ENCODE measurements at regions not wholly inside any gene's neighbourhood (a gene's known extent, or its start where the extent isn't known, plus 50 kb on each side); places are given as distances from the start of the nearest gene placed in this dataset.

- no peak for DNase-seq
- TF ChIP-seq EP300 (IDR thresholded peaks at IDR 0.05) (no peak), CTCF (IDR thresholded peaks at IDR 0.05) (no peak), POLR2A (IDR thresholded peaks at IDR 0.05) (no peak), POLR2AphosphoS5 (IDR thresholded peaks at IDR 0.05) (no peak)
- Histone ChIP-seq H3K9me3 (peaks cover 0 to 3% (median 0%) of the 10 kb centered on the region in 4 donors), H3K27ac (no peak overlapping the region), H3K27me3 (no peaks in the 10 kb centered on the region), H3K4me3 (no peak overlapping the region), H3K4me1 (no peaks in the 10 kb centered on the region), H3K36me3 (no peaks in the 10 kb centered on the region)
- ATAC-seq (ENCODE audit: low FRiP score in 2 of 2): no peak
- WGBS, 2 donors: 65 to 70% methylated on average over 4 of the region's 4 CpGs
These were observed 237.9 kb downstream of the TAF11L14 start for GRCh38 chr5:17872204-17872603.

GRCh38 chr5:17878541-17878940 lies 244.3 kb downstream of the TAF11L14 start:
- Histone ChIP-seq H3K4me3 (no peak overlapping the region), H3K4me1 (no peaks in the 10 kb centered on the region), H3K9me3 (no peaks in the 10 kb centered on the region), H3K36me3 (no peaks in the 10 kb centered on the region), H3K27me3 (no peaks in the 10 kb centered on the region), H3K27ac (no peak overlapping the region)
- WGBS, 2 donors: 93% methylated on average over 2 of the region's 2 CpGs
- DNase-seq (no peak), ATAC-seq (ENCODE audit: low FRiP score in 2 of 2) (no peak)
- TF ChIP-seq POLR2A (IDR thresholded peaks at IDR 0.05): no peak
- TF ChIP-seq EP300 (IDR thresholded peaks at IDR 0.05): no peak
- TF ChIP-seq CTCF (IDR thresholded peaks at IDR 0.05): no peak
- no peak for TF ChIP-seq POLR2AphosphoS5 (IDR thresholded peaks at IDR 0.05)

- Histone ChIP-seq H3K4me3 (no peak overlapping the region), H3K9me3 (no peaks in the 10 kb centered on the region), H3K36me3 (no peaks in the 10 kb centered on the region), H3K27ac (no peak overlapping the region), H3K27me3 (no peaks in the 10 kb centered on the region), H3K4me1 (no peaks in the 10 kb centered on the region)
- 66 to 90% methylated on average over 2 of the region's 2 CpGs for WGBS, 2 donors
- DNase-seq (no peak), ATAC-seq (ENCODE audit: low FRiP score in 2 of 2) (no peak)
- TF ChIP-seq CTCF (IDR thresholded peaks at IDR 0.05) (no peak), POLR2AphosphoS5 (IDR thresholded peaks at IDR 0.05) (no peak), EP300 (IDR thresholded peaks at IDR 0.05) (no peak), POLR2A (IDR thresholded peaks at IDR 0.05) (no peak)
These were observed 245.0 kb downstream of the TAF11L14 start for GRCh38 chr5:17879276-17879675.

GRCh38 chr5:17880869-17881268 lies 246.6 kb downstream of the TAF11L14 start:
- H3K27me3 ChIP-seq: no peaks in the 10 kb centered on the region
- DNase-seq (no peak), ATAC-seq (ENCODE audit: low FRiP score in 2 of 2) (no peak)
- H3K27ac ChIP-seq: no peak overlapping the region
- H3K4me3 ChIP-seq: no peak overlapping the region
- no peaks in the 10 kb centered on the region for H3K36me3 ChIP-seq
- WGBS, 2 donors: 83 to 86% methylated on average over 4 of the region's 4 CpGs
- no peak for TF ChIP-seq POLR2A (IDR thresholded peaks at IDR 0.05)
- no peak for TF ChIP-seq CTCF (IDR thresholded peaks at IDR 0.05)
- no peak for TF ChIP-seq POLR2AphosphoS5 (IDR thresholded peaks at IDR 0.05)
- TF ChIP-seq EP300 (IDR thresholded peaks at IDR 0.05): no peak
- no peaks in the 10 kb centered on the region for H3K4me1 ChIP-seq
- no peaks in the 10 kb centered on the region for H3K9me3 ChIP-seq

- no peaks in the 10 kb centered on the region for H3K9me3 ChIP-seq
- H3K27ac ChIP-seq: no peak overlapping the region
- no peak overlapping the region for H3K4me3 ChIP-seq
- WGBS, 2 donors: 68 to 79% methylated on average over 5 to 6 of the region's 6 CpGs
- no peaks in the 10 kb centered on the region for H3K27me3 ChIP-seq
- no peaks in the 10 kb centered on the region for H3K36me3 ChIP-seq
- TF ChIP-seq POLR2AphosphoS5 (IDR thresholded peaks at IDR 0.05) (no peak), EP300 (IDR thresholded peaks at IDR 0.05) (no peak), POLR2A (IDR thresholded peaks at IDR 0.05) (no peak), CTCF (IDR thresholded peaks at IDR 0.05) (no peak)
- DNase-seq (no peak), ATAC-seq (ENCODE audit: low FRiP score in 2 of 2) (no peak)
- no peaks in the 10 kb centered on the region for H3K4me1 ChIP-seq
These were observed 248.7 kb downstream of the TAF11L14 start for GRCh38 chr5:17882760-17883488.
